Transverse colon (tissue), 4 donors: ENCODE measurements at regions not wholly inside any gene's neighbourhood (a gene's known extent, or its start where the extent isn't known, plus 50 kb on each side); places are given as distances from the start of the nearest gene placed in this dataset.
"Not testable (repeated sequence)": the region's sequence is repeated elsewhere in the genome, so short reads cannot be mapped to it uniquely, and the experiment has no call there.

ENCODE experiments used
- DNase-seq: peaks from one replicate; pipeline ENCODE4 v3.0.0-alpha.2; 2019
- H3K27ac ChIP-seq, 4 donors: fragments of 200-600 bp; sonication (generic); 2 replicates each; pipeline ENCODE4 v1.5.1; 2016 to 2018; ENCODE audit warnings: inconsistent platforms in 4 of 4
- H3K27me3 ChIP-seq: fragments of 200-600 bp; sonication (generic); 2 replicates; pipeline ENCODE4 v1.5.1; 2017; ENCODE audit warnings: inconsistent platforms
- H3K36me3 ChIP-seq, 4 donors: fragments of 200-600 bp; sonication (generic); 2 replicates each; pipeline ENCODE4 v1.5.1; 2017 to 2019; ENCODE audit warnings: inconsistent platforms in 4 of 4
- H3K4me1 ChIP-seq, 4 donors: fragments of 200-600 bp; sonication (generic); 2 replicates each; pipeline ENCODE4 v1.5.1; 2017 to 2020; ENCODE audit warnings: inconsistent platforms in 4 of 4
- H3K4me3 ChIP-seq, 4 donors: fragments of 200-600 bp; sonication (generic); 1 replicate in 1 of 4; 2 replicates in 3 of 4; pipeline versions ENCODE4 v1.5.1 to v1.6.1; 2017 to 2019; ENCODE audit warnings: inconsistent platforms in 4 of 4
- H3K9me3 ChIP-seq, 2 donors: fragments of 200-600 bp; sonication (generic); 2 replicates each; pipeline ENCODE4 v1.5.1; 2017 to 2019; ENCODE audit warnings: inconsistent platforms in 2 of 2
- CTCF ChIP-seq, 5 experiments: fragments of 200-600 bp in 3 of 5; fragments of 450-650 bp in 2 of 5; sonication (generic) in 3 of 5; IDR thresholded peaks; 1 replicate in 2 of 5; 2 replicates in 3 of 5; pipeline ENCODE4 v1.5.1; 2016 to 2017; ENCODE audit warnings: antibody characterized with exemption in 5 of 5, inconsistent platforms in 3 of 5, mild to moderate bottlenecking in 2 of 5, moderate library complexity in 1 of 5
- EP300 ChIP-seq: sonication (generic); formaldehyde crosslinking; IDR thresholded peaks from one replicate; pipeline ENCODE4 v1.6.1; 2017; ENCODE audit warnings: antibody characterized with exemption, low read depth
- POLR2A ChIP-seq: fragments of 450-650 bp; IDR thresholded peaks from one replicate; pipeline ENCODE4 v1.6.1; 2016; ENCODE audit warnings: antibody characterized with exemption, mild to moderate bottlenecking, moderate library complexity
- POLR2AphosphoS5 ChIP-seq, 3 donors: sonication (generic); formaldehyde crosslinking; IDR thresholded peaks; one replicate each; pipeline ENCODE4 v1.6.1; 2016; ENCODE audit warnings: antibody characterized with exemption in 3 of 3
- WGBS, 2 donors: methylation state at CpG; one replicate each; pipeline ENCODE4 v1.1.5; 2018; ENCODE audit warnings: low coverage in 1 of 2; 5-methylcytosine and 5-hydroxymethylcytosine counted together
- in situ Hi-C, 4 donors: fragments of 200-750 bp; cut with MboI; loops; one replicate each; pipeline versions ENCODE4 v1.15.0 to v1.15.1; 2017; ENCODE audit warnings: low sequenced_read_pairs in 3 of 4, low pct_ligation_motif_present in 1 of 4, low pct_unique_long_range_greater_than_20kb in 1 of 4
- intact Hi-C: fragments of 100-400 bp; cut with DNase I; formaldehyde crosslinking; loops from one replicate; pipeline ENCODE4 v1.15.1; 2023; ENCODE audit warnings: low total_unique reads

GRCh38 chrX:112218388-112218787 lies 135.8 kb upstream of the TRPC5 start:
- no peak for TF ChIP-seq POLR2A
- TF ChIP-seq POLR2AphosphoS5 (IDR thresholded peaks at IDR 0.05), result no peak
- no peak for TF ChIP-seq EP300
- no peak for TF ChIP-seq CTCF (IDR thresholded peaks at IDR 0.05)
- Histone ChIP-seq H3K9me3 (no peaks in the 10 kb centered on the region), H3K27ac (no peak overlapping the region), H3K4me1 (no peaks in the 10 kb centered on the region), H3K4me3 (no peak overlapping the region), H3K27me3 (no peaks in the 10 kb centered on the region), H3K36me3 (no peaks in the 10 kb centered on the region)
- DNase-seq, result no peak
- intact Hi-C loops (no loop called here), in situ Hi-C loops (no loop called here)
- WGBS, 2 donors, result 81% methylated on average over 4 of the region's 4 CpGs; no CpG with 5 or more reads in 1 of the 2 donors

- no peaks in the 10 kb centered on the region for H3K4me1 ChIP-seq
- in situ Hi-C loops (no loop called here), intact Hi-C loops (no loop called here)
- TF ChIP-seq CTCF (IDR thresholded peaks at IDR 0.05) (no peak), POLR2AphosphoS5 (IDR thresholded peaks at IDR 0.05) (no peak), POLR2A (no peak), EP300 (no peak)
- DNase-seq, result no peak
- H3K9me3 ChIP-seq, result no peaks in the 10 kb centered on the region
- H3K36me3 ChIP-seq, result no peaks in the 10 kb centered on the region
- no peaks in the 10 kb centered on the region for H3K27me3 ChIP-seq
- no peak overlapping the region for H3K4me3 ChIP-seq
- no peak overlapping the region for H3K27ac ChIP-seq
- 49 to 83% methylated on average over 1 to 3 of the region's 3 CpGs for WGBS, 2 donors
Observed at GRCh38 chrX:112211459-112211858, 128.9 kb upstream of the TRPC5 start.

- no peak for DNase-seq
- 20 to 46% methylated on average over 1 to 3 of the region's 3 CpGs for WGBS, 2 donors
- H3K9me3 ChIP-seq, result no peaks in the 10 kb centered on the region
- no peaks in the 10 kb centered on the region for H3K4me1 ChIP-seq
- intact Hi-C loops, result no loop called here
- H3K27me3 ChIP-seq, result no peaks in the 10 kb centered on the region
- H3K4me3 ChIP-seq, result no peak overlapping the region
- no peak for TF ChIP-seq CTCF (IDR thresholded peaks at IDR 0.05)
- TF ChIP-seq EP300, result no peak
- no peak for TF ChIP-seq POLR2AphosphoS5 (IDR thresholded peaks at IDR 0.05)
- TF ChIP-seq POLR2A, result no peak
- no peaks in the 10 kb centered on the region for H3K36me3 ChIP-seq
- no peak overlapping the region for H3K27ac ChIP-seq
- in situ Hi-C loops, result no loop called here
Observed at GRCh38 chrX:112197840-112198239, 115.3 kb upstream of the TRPC5 start.

- intact Hi-C loops (no loop called here), in situ Hi-C loops (no loop called here)
- 49% methylated on average over 4 of the region's 4 CpGs; no CpG with 5 or more reads in 1 of the 2 donors for WGBS, 2 donors
- H3K4me3 ChIP-seq, result no peak overlapping the region
- no peaks in the 10 kb centered on the region for H3K9me3 ChIP-seq
- no peak for DNase-seq
- H3K27ac ChIP-seq, result no peak overlapping the region
- no peaks in the 10 kb centered on the region for H3K4me1 ChIP-seq
- no peaks in the 10 kb centered on the region for H3K27me3 ChIP-seq
- no peaks in the 10 kb centered on the region for H3K36me3 ChIP-seq
- TF ChIP-seq CTCF (IDR thresholded peaks at IDR 0.05) (no peak), POLR2AphosphoS5 (IDR thresholded peaks at IDR 0.05) (no peak), EP300 (no peak), POLR2A (no peak)
Observed at GRCh38 chrX:112190646-112191045, 108.1 kb upstream of the TRPC5 start.

GRCh38 chrX:112181361-112181760 lies 98.8 kb upstream of the TRPC5 start:
- H3K9me3 ChIP-seq, in situ Hi-C loops, H3K27ac ChIP-seq, DNase-seq, H3K27me3 ChIP-seq, intact Hi-C loops, H3K4me3 ChIP-seq, H3K36me3 ChIP-seq, H3K4me1 ChIP-seq: not testable (repeated sequence)
- WGBS, 2 donors, result 58% methylated on average over 3 of the region's 3 CpGs; no CpG with 5 or more reads in 1 of the 2 donors
